Activated T-cell treated with anti-CD3 and anti-CD28 coated beads, Interleukin-2, amount 50 U/mL, for 72 hours (primary cell): ENCODE measurements at regions not wholly inside any gene's neighbourhood (a gene's known extent, or its start where the extent isn't known, plus 50 kb on each side); places are given as distances from the start of the nearest gene placed in this dataset.

Source experiments
- ATAC-seq, 2 donors: fragments of 150-1000 bp; cut with Tn5 transposase; replicated peaks in 1 of 2; 2 replicates each; pipeline ENCODE4 v1.10.0; 2021; ENCODE audit warnings: moderate library complexity in 2 of 2, mild to moderate bottlenecking in 1 of 2
- DNase-seq, 2 donors: peaks; one replicate each; pipeline ENCODE4 v3.0.0; 2021 to 2022; ENCODE audit warnings: mixed read lengths in 1 of 2
- H3K27ac Mint-ChIP-seq: one replicate; pipeline ENCODE4 v1.8.0; 2022; ENCODE audit warnings: mild to moderate bottlenecking, moderate library complexity, mixed read lengths
- H3K27me3 Mint-ChIP-seq: one replicate; pipeline ENCODE4 v1.8.0; 2022; ENCODE audit warnings: low read depth, mixed read lengths
- H3K36me3 Mint-ChIP-seq, 2 donors: one replicate each; pipeline ENCODE4 v1.8.0; 2022; ENCODE audit warnings: mixed read lengths in 2 of 2, mild to moderate bottlenecking in 1 of 2; ENCODE audit not compliant: insufficient read depth in 2 of 2
- H3K4me1 Mint-ChIP-seq: one replicate; pipeline ENCODE4 v1.8.0; 2022; ENCODE audit warnings: low read depth, mixed read lengths
- H3K4me3 Mint-ChIP-seq, 2 donors: one replicate each; pipeline ENCODE4 v1.8.0; 2022; ENCODE audit warnings: mild to moderate bottlenecking in 2 of 2, mixed read lengths in 2 of 2, moderate library complexity in 2 of 2
- H3K9me3 Mint-ChIP-seq, 2 donors: one replicate each; pipeline ENCODE4 v1.8.0; 2022; ENCODE audit warnings: mixed read lengths in 2 of 2

- ATAC-seq = no peak
- H3K27ac Mint-ChIP-seq = no peak overlapping the region
- no peaks in the 10 kb centered on the region for H3K4me1 Mint-ChIP-seq
- peaks cover 0 to 3% of the 10 kb centered on the region in 2 donors for H3K9me3 Mint-ChIP-seq
- no peak overlapping the region for H3K4me3 Mint-ChIP-seq
- H3K36me3 Mint-ChIP-seq = no peaks in the 10 kb centered on the region
- no peaks in the 10 kb centered on the region for H3K27me3 Mint-ChIP-seq
- no peak for DNase-seq
These were observed 330.2 kb downstream of the NDFIP2 start for GRCh38 chr13:79811170-79811569.

GRCh38 chr13:79810669-79811068, 329.7 kb downstream of the NDFIP2 start:
- Mint-ChIP-seq H3K27ac (no peak overlapping the region), H3K4me3 (no peak overlapping the region), H3K27me3 (no peaks in the 10 kb centered on the region), H3K4me1 (no peaks in the 10 kb centered on the region), H3K36me3 (no peaks in the 10 kb centered on the region), H3K9me3 (peaks cover 0 to 3% of the 10 kb centered on the region in 2 donors)
- no peak for DNase-seq
- ATAC-seq = no peak

- no peak for ATAC-seq
- Mint-ChIP-seq H3K4me1 (no peaks in the 10 kb centered on the region), H3K27ac (no peak overlapping the region), H3K9me3 (peaks cover 0 to 2% of the 10 kb centered on the region in 2 donors), H3K36me3 (no peaks in the 10 kb centered on the region), H3K27me3 (no peaks in the 10 kb centered on the region), H3K4me3 (no peak overlapping the region)
- DNase-seq = no peak
These were observed 329.1 kb downstream of the NDFIP2 start for GRCh38 chr13:79810018-79810417.

- DNase-seq = no peak
- no peak for ATAC-seq
- peaks cover 0 to 2% of the 10 kb centered on the region in 2 donors for H3K9me3 Mint-ChIP-seq
- no peak overlapping the region for H3K27ac Mint-ChIP-seq
- H3K36me3 Mint-ChIP-seq = no peaks in the 10 kb centered on the region
- H3K4me3 Mint-ChIP-seq = no peak overlapping the region
- H3K4me1 Mint-ChIP-seq = no peaks in the 10 kb centered on the region
- no peaks in the 10 kb centered on the region for H3K27me3 Mint-ChIP-seq
These were observed 327.5 kb downstream of the NDFIP2 start for GRCh38 chr13:79808475-79808874.

DNA sequence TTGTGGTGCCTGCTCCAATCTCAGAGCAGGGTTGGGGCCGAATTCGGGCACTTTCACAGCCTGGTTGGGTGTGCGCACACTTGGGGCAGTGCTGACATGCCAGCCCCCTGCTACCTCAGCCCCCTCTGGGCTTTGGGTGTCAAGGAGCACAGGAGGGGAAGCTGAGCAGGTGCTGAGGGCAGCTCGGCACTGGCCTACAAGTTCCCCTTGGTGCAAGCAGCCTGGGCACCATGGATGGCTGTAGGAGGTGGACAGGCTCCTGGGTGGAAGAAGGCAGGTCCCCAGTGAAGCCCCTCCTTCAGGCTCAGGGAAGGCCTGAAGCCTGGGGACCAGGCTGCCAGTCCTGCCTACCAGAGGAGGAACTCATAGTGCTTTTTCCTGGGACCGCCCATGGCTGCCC, 326.6 kb downstream of the NDFIP2 start:
- no peaks in the 10 kb centered on the region for H3K4me1 Mint-ChIP-seq

GRCh38 chr13:79806821-79807220, 325.9 kb downstream of the NDFIP2 start:
- Mint-ChIP-seq H3K27ac (no peak overlapping the region), H3K9me3 (peaks cover 0 to 2% of the 10 kb centered on the region in 2 donors), H3K4me3 (no peak overlapping the region), H3K36me3 (no peaks in the 10 kb centered on the region), H3K4me1 (no peaks in the 10 kb centered on the region), H3K27me3 (no peaks in the 10 kb centered on the region)
- DNase-seq = no peak
- ATAC-seq = no peak

More for the DNA sequence above, 326.6 kb downstream of the NDFIP2 start:
- Mint-ChIP-seq H3K36me3 (no peaks in the 10 kb centered on the region), H3K27ac (no peak overlapping the region), H3K9me3 (peaks cover 0 to 2% of the 10 kb centered on the region in 2 donors), H3K4me3 (no peak overlapping the region), H3K27me3 (no peaks in the 10 kb centered on the region)
- no peak for DNase-seq
- no peak for ATAC-seq

GRCh38 chr13:79805317-79805716, 324.4 kb downstream of the NDFIP2 start:
- Mint-ChIP-seq H3K4me3 (no peak overlapping the region), H3K36me3 (no peaks in the 10 kb centered on the region), H3K4me1 (no peaks in the 10 kb centered on the region), H3K27ac (no peak overlapping the region), H3K27me3 (no peaks in the 10 kb centered on the region), H3K9me3 (peaks cover 0 to under 1% of the 10 kb centered on the region in 2 donors)
- ATAC-seq (no peak), DNase-seq (no peak)

DNA sequence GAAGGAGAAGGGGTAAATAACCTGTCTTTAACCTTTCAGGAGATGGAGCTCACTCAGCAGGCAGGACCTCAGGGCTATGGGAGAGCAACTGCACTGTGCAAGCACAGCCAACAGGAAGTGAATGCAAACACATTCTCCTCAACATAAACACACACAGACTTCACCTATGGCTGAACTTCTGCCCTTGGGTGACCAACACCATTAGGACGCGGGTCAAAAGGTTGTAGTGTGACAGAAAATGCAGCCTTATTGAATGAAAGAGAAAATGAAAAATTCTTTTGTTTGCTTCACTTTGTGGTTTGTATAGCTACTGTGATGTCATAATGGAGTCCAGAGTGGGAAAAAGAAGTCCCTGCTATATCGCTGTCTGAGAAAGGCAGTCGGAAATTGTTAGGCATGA, 323.0 kb downstream of the NDFIP2 start:
- no peak for DNase-seq
- H3K4me3 Mint-ChIP-seq = no peak overlapping the region

DNA sequence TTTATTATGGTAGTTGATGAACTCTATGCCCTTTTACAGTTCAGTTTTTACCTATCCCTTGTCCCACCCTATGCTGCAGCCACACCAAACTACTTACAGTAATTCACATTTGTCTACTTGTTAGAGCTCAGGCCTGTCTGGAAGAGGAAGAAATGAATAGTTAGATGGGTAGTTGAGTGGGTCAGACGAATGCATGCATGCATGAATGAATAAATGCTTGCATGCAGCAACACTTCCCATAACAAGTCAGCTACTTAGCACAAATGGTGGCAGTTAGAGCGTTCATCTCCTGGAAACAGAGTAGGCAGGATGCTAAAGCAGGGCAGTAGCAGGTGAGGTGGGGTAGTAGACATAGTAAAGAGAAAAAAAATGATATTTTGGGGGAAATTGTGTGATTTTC, 322.3 kb downstream of the NDFIP2 start:
- DNase-seq = no peak
- ATAC-seq = no peak
- H3K36me3 Mint-ChIP-seq = no peaks in the 10 kb centered on the region
- no peaks in the 10 kb centered on the region for H3K4me1 Mint-ChIP-seq
- no peaks in the 10 kb centered on the region for H3K9me3 Mint-ChIP-seq
- no peaks in the 10 kb centered on the region for H3K27me3 Mint-ChIP-seq
- no peak overlapping the region for H3K27ac Mint-ChIP-seq
- no peak overlapping the region for H3K4me3 Mint-ChIP-seq

More for the DNA sequence above, 323.0 kb downstream of the NDFIP2 start:
- Mint-ChIP-seq H3K27ac (no peak overlapping the region), H3K36me3 (no peaks in the 10 kb centered on the region), H3K4me1 (no peaks in the 10 kb centered on the region), H3K27me3 (no peaks in the 10 kb centered on the region), H3K9me3 (no peaks in the 10 kb centered on the region)
- no peak for ATAC-seq

DNA sequence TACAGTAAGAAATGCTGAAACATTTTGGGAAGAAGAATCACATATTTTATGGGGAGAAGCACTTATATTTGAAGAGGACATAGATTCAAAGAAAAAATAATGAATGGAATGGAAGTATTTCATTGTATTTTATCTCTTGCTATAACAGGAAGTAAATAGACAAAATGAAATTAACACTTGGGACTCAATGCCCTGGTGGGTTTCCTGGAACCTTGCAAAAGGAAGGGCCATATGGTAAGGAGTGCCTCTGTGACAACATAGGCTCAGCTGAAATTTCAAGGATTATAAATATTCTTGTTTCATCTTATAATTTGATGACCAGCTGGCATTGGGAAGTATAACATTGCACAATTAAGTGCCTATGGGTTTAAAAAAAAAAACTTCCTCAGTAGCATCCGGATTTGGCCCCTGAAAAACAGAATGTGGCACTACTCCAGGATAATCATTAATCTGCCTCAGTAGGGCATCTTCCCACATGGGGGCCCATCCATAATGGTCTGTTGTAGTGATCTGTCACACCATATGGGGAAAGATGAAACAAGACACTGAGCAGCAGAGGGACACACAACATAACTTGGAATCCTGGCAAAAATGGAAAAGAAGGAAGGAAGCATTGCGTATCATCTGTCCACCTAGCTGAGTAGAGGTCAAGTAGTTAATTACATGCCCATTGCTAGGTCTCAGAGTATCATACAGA, 321.6 kb downstream of the NDFIP2 start:
- Mint-ChIP-seq H3K27me3 (no peaks in the 10 kb centered on the region), H3K36me3 (no peaks in the 10 kb centered on the region), H3K4me1 (no peaks in the 10 kb centered on the region), H3K27ac (no peak overlapping the region), H3K9me3 (no peaks in the 10 kb centered on the region), H3K4me3 (no peak overlapping the region)
- ATAC-seq = no peak
- no peak for DNase-seq

DNA sequence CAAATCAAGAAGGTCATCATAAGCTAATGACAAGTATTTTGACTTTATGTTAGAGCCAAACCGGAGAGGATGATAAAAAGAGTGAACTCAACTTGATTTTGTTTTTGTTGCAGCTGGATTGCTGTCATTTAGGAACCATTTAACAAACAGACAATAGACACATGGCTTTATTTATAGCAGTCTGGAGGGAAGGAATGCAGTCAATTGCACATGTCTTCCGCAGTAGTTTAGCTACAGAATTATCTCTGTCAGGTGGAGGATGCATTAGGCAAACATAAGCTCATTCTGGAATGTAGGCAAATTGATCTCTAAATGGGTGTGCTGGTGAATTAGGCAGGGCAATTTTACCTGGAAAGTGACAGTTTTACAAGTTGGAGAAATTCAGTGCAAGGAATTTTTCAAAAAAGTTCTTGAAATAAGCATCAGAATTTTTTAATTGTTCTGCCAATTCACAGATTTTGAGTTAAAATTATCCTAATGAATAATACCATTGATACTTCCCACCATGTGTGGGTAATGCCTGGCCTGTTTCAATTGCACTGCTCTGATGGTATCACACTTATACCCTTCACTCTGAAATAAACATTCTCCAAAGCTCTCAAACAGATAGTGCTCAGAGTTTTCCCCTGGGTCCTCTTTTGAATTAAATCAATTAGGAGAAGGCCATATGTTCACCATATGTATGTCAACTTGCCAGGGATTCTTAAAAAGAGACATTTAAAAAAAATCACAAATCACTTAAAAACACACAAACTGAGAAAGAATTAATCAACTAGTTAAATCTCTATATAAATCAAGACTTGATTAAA, 318.3 kb downstream of the NDFIP2 start:
- DNase-seq = no peak
- Mint-ChIP-seq H3K27ac (no peak overlapping the region), H3K4me3 (no peak overlapping the region), H3K27me3 (no peaks in the 10 kb centered on the region), H3K36me3 (no peaks in the 10 kb centered on the region), H3K4me1 (no peaks in the 10 kb centered on the region), H3K9me3 (no peaks in the 10 kb centered on the region)
- no peak for ATAC-seq

DNA sequence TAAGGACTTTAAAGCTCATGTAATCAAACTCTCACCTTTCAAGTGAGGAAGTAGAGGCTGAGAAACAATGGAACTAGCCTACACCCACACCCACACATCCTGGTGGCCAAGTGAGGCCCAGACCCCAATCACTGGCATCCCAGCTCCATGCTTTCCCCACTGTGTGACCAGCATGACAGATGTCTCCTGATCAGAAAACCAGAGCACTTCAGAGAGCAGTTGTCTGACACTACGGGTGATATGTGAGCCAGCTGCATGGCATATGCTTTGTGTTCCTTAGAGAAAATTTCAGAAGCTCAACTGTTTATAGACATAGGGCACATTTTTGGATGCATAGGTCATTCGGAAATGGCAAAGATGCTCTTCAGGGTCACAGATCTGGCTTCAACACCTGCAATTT, 315.2 kb downstream of the NDFIP2 start:
- no peak for DNase-seq
- no peaks in the 10 kb centered on the region for H3K27me3 Mint-ChIP-seq
- no peaks in the 10 kb centered on the region for H3K36me3 Mint-ChIP-seq
- ATAC-seq = no peak
- no peaks in the 10 kb centered on the region for H3K4me1 Mint-ChIP-seq
- H3K9me3 Mint-ChIP-seq = no peaks in the 10 kb centered on the region
- H3K27ac Mint-ChIP-seq = no peak overlapping the region
- no peak overlapping the region for H3K4me3 Mint-ChIP-seq

DNA sequence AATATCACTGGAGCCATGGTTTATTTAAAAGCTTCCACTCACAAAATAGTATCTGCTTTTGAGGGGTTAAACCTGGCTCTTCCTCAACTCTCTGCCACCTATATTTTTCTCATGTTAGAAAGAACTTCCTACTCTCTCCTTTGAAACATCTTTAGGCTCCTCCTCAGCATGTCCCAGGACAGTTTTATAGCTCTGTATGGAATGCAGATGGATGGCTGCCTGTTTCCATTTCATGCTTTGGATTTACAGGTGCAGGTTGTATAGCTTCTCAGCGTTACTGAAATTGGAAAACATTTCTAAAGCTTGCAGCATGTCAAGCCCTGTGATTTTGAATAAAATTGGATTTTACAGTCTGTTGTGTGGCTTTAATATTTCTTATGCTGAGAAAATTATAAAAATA, 314.0 kb downstream of the NDFIP2 start:
- DNase-seq = no peak
- Mint-ChIP-seq H3K36me3 (no peaks in the 10 kb centered on the region), H3K27me3 (no peaks in the 10 kb centered on the region), H3K4me1 (no peaks in the 10 kb centered on the region), H3K27ac (no peak overlapping the region), H3K4me3 (no peak overlapping the region), H3K9me3 (no peaks in the 10 kb centered on the region)
- no peak for ATAC-seq
